Stimulated activated CD4-positive, alpha-beta T cell treated with anti-CD3 and anti-CD28 coated beads, Interleukin-1b, Interleukin-23, amount 100 ng/mL, for 1 hour (primary cell): ENCODE measurements at regions not wholly inside any gene's neighbourhood (a gene's known extent, or its start where the extent isn't known, plus 50 kb on each side); places are given as distances from the start of the nearest gene placed in this dataset.

Experiments used
- DNase-seq, 2 donors: peaks; one replicate each; pipeline ENCODE4 v3.0.0-alpha.2; 2020; ENCODE audit warnings: low read depth in 2 of 2

DNA sequence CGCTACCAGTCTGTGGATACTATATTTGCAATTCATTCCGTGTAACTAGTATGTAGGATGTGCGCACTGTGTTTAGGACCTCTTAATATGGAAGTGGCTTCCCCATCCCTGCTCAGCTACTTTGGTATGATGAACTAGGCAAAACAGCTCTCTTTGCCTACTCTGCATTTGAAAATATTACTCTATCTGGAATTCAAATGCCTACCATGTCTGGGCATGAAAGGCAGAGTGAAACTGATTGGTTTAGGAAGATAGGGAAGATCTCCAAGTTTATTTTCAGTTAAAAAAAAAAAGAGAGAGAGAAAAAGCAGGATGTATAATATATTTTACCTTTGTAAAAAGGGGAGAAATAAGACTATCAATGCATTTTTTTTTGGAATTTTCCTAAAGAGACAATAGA, 74.1 kb upstream of the ELL2 start:
- DNase-seq = no peak

- DNase-seq = no peak
Observed at GRCh38 chr5:96033116-96033515, 71.5 kb upstream of the ELL2 start.

DNA sequence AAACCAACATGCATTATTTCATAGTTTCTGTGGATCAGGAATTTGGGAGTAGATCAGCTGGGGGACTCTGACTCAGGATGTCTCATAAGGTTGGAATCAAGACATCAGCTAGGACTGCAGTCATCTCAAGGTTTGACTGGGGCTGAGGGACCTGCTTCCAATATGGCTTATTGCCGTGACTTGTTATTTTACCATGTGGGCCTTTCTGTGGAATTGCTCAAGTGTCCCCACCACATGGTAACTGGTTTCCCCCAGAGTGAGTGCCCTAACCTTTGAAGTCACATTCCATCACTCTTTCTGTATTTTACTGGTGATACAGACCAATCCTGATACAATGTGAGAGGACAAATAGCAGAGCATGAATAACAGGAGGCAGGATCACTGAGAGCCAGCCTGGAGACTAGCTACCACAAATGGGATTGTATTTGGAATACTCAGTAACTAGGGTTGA, 70.2 kb upstream of the ELL2 start:
- no peak for DNase-seq

DNA sequence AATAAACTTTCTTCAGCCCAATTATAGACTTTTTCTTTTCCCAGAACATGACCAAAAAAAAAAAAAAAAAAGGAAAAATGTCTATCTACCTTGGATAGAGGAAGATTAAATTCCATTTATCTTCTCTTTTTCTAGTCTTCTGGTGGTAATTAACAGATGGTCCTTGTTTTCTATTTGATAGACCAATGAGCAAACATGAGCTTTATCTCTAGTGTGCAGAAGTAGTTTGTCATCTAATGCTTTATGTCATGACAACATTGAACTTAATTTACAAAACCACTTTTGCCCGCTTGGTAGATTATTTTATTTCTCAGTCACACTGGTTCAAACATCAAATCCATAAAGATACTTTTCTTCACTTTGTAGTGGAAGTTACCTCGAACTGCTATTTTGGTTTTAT, 69.5 kb upstream of the ELL2 start:
- DNase-seq = no peak

DNA sequence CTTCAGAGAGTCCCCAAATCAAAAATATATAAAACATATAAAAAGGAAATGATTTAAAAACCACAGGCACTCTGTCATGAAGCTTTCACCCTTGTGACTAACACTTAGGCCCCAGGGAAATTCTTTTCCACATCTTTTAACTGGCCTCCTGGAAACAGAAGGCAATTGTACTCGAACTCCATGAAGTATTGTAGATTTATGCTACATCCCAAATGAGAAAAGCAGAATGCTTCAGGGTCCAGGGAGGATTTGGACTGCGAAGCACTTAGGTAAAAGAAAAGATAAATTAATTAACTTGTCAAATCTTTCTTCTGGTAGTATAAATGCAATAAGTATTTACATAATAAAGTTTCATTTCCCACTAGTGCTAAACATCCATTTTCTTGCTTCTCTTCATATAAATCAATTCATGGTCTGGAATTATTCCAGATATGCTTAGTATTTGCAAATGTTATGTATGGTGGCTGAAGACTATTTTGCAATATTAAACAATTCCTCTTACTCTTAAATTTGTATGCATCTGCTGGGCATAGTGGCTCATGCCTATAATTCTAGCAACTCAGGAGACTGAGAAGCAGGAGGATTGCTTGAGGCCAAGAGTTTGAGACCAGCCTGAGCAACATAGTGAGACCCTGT, 64.9 kb upstream of the ELL2 start:
- no peak for DNase-seq

DNA sequence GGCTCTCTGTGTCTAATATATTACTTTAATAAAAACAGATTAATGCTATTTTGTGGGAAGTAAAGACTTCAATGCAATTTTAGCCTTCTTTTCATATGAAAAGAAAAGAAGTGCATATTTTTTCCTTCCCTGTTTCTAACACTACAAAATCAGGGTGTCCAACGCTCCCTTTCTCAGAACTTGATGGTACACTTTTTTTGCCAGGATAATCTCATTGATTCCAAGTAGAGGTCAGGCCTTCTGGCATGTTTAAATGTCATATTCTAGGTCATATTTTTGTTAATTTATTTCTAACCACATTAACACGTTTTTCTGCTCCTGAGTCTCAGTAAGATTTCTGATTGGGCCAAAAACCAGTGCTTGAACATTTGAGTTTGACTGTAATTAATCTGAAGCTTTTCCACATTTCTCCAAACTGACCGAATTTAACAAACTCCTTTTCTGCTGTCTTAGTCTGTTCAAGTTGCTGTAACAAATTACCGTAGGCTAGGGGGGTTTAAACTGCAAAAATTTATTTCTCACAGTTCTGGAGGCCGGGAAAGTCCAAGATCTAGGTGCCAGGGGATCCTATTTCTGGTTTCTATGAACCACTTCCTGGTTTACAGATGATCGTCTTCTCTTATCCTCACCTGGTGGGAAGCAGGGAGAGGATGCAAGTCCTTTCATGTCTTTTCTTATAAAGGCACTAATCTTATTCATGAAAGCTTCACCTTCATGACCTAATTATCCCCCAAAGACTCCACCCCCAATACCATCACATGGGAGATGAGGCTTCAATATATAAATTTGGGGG, 63.2 kb upstream of the ELL2 start:
- DNase-seq = no peak

DNA sequence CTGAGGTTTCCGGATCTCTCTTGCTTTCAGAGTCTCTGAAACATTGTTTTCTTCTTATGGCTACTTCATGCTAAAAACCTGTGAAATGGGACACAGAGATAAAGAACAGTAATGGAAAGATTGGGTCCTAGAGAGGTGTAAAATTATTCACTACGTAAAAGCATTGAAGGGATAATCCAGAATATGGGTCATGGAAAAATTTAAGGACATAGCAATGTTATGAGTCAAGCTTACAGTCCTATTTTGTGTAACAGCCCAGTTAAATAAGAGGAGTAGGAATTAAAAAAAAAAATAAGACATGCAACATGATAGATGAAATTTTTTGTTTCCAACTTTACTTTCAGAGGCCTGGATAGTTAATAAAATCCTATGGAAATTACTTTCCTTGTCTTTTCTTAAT, 61.9 kb upstream of the ELL2 start:
- no peak for DNase-seq

- no peak for DNase-seq
Observed at GRCh38 chr5:96022971-96023370, 61.3 kb upstream of the ELL2 start.

DNA sequence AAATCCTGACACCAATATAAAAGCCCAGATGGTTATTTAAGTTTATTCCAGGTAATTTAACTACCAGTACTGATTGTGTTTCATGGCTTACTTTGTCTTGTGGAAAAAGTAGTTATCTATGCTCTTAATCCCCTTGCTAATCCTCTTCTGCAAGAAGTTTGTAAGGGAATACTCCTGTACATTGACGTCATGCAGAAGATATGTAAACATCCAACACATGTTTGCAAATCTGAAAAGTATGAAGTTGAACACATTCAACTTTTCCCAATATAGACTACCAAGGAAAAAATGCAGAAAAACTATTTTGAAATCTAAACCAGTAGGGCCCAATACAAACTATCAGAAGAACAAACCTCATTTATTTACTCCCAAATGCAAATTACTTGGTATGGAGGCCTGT, 56.3 kb upstream of the ELL2 start:
- DNase-seq = no peak

- no peak for DNase-seq
Observed at GRCh38 chr5:96016216-96016615, 54.6 kb upstream of the ELL2 start.

- DNase-seq = no peak
Observed at GRCh38 chr5:96015709-96016108, 54.1 kb upstream of the ELL2 start.

DNA sequence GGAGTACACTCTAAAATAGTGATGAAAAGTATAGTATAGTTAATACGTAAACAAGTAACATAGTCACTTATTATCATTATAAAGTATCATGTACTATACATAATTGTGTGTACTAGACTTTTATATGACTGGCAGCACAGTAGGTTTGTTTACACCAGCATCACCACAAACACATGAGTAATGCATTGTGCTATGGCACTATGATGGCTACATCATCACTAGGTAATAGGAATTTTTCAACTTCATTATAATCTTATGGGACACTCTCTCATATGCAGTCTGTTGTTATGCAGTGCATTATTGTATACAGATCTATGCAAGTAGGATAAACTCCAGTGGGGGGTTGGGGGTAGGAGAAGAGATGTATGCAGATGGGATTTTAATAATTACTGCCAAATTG, 52.7 kb upstream of the ELL2 start:
- no peak for DNase-seq

- DNase-seq = no peak
Observed at GRCh38 chr5:96013254-96013653, 51.6 kb upstream of the ELL2 start.

DNA sequence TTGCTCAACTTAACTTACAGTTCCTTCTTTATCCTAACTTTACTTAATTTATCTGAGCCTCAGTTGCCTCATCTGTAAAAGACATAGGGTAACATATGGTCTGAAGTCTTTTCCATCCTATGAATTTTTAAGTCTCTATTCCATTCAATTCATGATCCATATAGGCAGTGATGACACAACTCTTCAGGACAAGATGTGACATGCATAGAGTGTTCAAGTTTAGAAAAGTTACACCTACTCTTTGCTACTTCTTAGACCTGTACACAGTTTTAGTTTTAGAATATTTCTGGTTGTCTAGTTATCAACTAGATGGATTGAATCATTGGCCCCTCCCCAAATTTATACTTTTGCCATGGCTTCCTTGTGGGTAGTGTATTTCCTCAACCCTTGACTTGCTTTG, 50.7 kb upstream of the ELL2 start:
- no peak for DNase-seq
